BJ (cell line): ENCODE measurements at regions not wholly inside any gene's neighbourhood (a gene's known extent, or its start where the extent isn't known, plus 50 kb on each side); places are given as distances from the start of the nearest gene placed in this dataset.
"Not testable (repeated sequence)": the region's sequence is repeated elsewhere in the genome, so short reads cannot be mapped to it uniquely, and the experiment has no call there.

Source experiments
- CTCF ChIA-PET: fragments of 350-600 bp; formaldehyde crosslinking; extraction: SDS; loops from one replicate; lab custom pipeline; 2021; ENCODE audit warnings: antibody characterized with exemption, inconsistent platforms; lab: Yijun Ruan, JAX
- POLR2A ChIA-PET: fragments of 300-600 bp; sonication (Branson Sonifier 250); formaldehyde crosslinking; extraction: SDS; loops from one replicate; lab custom pipeline; 2021; ENCODE audit warnings: antibody characterized with exemption; lab: Charles Lee
- DNase-seq: peaks from one replicate; pipeline ENCODE4 v3.0.0-alpha.2; 2011; ENCODE audit warnings: low read depth
- H3K27me3 ChIP-seq: 2 replicates; pipeline ENCODE4 v1.6.0; 2011; ENCODE audit warnings: low read length; ENCODE audit not compliant: control insufficient read depth, insufficient read depth
- H3K36me3 ChIP-seq: 2 replicates; pipeline ENCODE4 v1.5.1; 2011; ENCODE audit warnings: low read length; ENCODE audit not compliant: control insufficient read depth, insufficient read depth
- H3K4me3 ChIP-seq: 2 replicates; pipeline ENCODE4 v1.5.1; 2011; ENCODE audit warnings: low read depth, mild to moderate bottlenecking, control low read depth, low read length
- CTCF ChIP-seq: IDR thresholded peaks from 2 replicates; pipeline ENCODE4 v1.5.1; 2011; ENCODE audit warnings: low read depth, mild to moderate bottlenecking, control low read depth, inconsistent platforms, low read length, moderate library complexity; ENCODE audit not compliant: insufficient read depth

DNA sequence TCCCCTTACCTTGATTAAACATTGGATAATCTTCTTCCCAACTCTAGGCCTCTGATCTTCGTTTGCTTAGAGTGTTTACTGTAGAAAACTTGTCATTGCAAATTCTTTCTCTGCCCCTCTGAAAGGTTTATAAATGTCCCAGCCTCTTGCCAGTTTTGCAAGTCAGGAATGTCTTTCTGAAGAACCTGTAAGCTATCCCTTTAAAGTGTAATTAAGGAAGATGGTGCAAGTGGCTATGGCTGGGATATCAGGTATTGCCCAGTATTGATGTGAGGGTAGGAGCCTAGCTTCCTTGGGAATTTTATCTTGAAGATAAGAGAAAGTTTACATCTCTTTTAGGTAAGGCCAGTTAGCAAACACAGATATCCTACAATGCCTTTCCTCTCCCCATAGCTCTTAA is 211.0 kb upstream of the RIMS1 start:
- Histone ChIP-seq H3K27me3 (no peaks in the 10 kb centered on the region), H3K36me3 (no peaks in the 10 kb centered on the region), H3K4me3 (no peak overlapping the region)
- no peak for TF ChIP-seq CTCF
- ChIA-PET POLR2A (no interaction called here), CTCF (no interaction called here)
- no peak for DNase-seq

DNA sequence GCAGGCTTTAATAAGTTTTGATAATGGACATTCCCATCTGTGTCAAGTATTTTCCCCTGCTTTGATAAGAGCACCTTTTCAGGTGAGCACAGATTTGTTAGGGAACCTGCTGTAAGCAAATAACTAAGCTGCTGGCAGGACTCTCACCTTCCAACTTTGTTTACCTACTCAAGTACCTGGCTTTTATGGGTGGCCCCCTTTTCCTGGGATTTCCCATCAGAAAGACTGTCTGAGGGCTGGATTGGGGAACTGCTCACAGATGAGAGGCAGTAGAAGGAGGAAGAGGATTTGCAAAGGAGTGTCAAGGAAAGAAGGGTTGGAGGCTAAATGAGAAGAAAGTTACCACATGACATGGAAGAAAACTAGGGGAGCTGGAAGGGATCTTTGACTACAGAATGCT is 210.1 kb upstream of the RIMS1 start:
- ChIA-PET CTCF (no interaction called here), POLR2A (no interaction called here)
- no peaks in the 10 kb centered on the region for H3K27me3 ChIP-seq
- no peaks in the 10 kb centered on the region for H3K36me3 ChIP-seq
- no peak overlapping the region for H3K4me3 ChIP-seq
- no peak for DNase-seq
- no peak for TF ChIP-seq CTCF

DNA sequence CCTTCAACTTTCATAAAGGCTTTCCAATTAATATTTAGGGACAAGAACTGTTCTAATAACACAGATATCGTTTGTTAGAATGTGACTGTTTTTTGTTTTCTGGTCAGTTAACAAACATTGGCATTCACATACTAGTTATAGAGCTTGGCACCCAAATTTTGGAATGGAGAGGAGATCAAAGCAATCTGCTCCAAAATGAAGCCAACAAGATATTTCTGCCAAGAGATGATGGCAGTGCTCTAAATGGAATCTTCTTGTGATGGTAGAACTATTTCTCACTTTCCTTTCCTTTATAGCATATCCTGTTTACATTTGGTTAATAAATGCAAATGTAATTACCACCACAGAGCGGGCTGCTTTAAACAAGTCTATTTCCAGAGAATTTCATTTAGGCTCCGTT is 208.3 kb upstream of the RIMS1 start:
- H3K36me3 ChIP-seq: no peaks in the 10 kb centered on the region
- ChIA-PET CTCF (interaction anchor here (1.1 kb wide), 1 partner anchor 22 kb away, joined by 3 read pairs; no protein-coding TSS in a partner anchor), POLR2A (no interaction called here)
- DNase-seq: no peak
- no peaks in the 10 kb centered on the region for H3K27me3 ChIP-seq
- no peak for TF ChIP-seq CTCF
- no peak overlapping the region for H3K4me3 ChIP-seq

DNA sequence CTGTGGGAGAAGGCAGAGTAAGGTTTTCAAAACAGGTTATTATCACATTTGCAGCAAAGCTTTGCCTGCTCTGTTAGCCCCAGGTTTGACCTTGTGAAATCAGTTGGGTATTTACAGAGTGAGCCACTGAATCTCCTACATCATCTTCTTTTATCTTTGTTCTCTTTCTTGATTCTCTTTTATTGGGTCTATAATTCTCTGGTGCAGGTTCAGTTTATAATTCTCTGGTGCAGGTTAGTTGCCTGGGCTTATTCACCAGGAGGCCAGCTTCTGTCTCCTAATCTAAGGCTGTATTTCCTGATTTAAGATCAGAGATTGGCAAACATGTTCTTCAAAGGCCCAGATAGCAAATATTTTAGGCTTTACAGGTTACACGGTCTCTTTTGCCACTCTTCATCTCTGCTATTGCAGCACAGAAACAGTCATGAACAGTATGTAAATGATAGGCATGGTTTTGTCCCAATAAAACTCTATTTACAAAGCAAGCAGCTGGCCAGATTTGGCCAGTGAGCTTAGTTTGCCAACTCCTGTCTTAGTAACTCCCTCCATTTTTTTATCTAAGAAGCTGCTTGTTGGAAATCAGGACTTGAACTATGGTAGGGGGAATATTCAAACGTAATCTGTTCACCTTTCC is 205.0 kb upstream of the RIMS1 start:
- no peak for TF ChIP-seq CTCF
- Histone ChIP-seq H3K36me3 (no peaks in the 10 kb centered on the region), H3K27me3 (no peaks in the 10 kb centered on the region), H3K4me3 (no peak overlapping the region)
- ChIA-PET POLR2A (no interaction called here), CTCF (no interaction called here)
- no peak for DNase-seq

DNA sequence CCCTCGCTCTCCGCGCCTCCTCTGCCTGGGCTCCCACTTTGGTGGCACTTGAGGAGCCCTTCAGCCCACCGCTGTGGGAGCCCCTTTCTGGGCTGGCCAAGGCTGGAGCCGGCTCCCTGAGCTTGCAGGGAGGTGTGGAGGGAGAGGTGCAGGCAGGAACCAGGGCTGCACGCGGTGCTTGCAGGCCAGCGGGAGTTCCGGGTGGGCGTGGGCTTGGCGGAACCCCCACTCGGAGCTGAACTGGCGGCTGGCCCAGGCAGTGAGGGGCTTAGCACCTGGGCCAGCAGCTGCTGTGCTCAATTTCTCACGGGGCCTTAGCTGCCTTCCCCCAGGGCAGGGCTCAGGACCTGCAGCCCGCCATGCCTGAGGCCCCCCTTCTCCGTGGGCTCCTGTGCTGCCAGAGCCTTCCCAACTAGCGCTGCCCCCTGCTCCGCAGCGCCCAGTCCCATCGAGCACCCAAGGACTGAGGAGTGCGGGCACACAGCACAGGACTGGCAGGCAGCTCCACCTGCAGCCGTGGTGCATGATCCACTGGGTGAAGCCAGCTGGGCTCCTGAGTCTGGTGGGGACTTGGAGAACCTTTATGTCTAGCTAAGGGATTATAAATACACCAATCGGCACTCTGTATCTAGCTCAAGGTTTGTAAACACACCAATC is 200.2 kb upstream of the RIMS1 start:
- POLR2A ChIA-PET, H3K27me3 ChIP-seq, H3K4me3 ChIP-seq, DNase-seq, H3K36me3 ChIP-seq, CTCF ChIA-PET: not testable (repeated sequence)
